ENCODE measurements at regions not wholly inside any gene's neighbourhood (a gene's known extent, or its start where the extent isn't known, plus 50 kb on each side); places are given as distances from the start of the nearest gene placed in this dataset.
A peak's percentile ranks its signal among the peaks of the same experiment; 100 is the strongest.

- DNase-seq, result no peak
Observed at GRCh38 chr6:165819394-165819793, 156.4 kb upstream of the PDE10A start.

- no peak for DNase-seq
Observed at GRCh38 chr6:165818200-165818599, 155.2 kb upstream of the PDE10A start.

- DNase-seq, result no peak
Observed at GRCh38 chr6:165817771-165818170, 154.7 kb upstream of the PDE10A start.

- DNase-seq, result no peak
Observed at GRCh38 chr6:165817148-165817547, 154.1 kb upstream of the PDE10A start.

- DNase-seq, result no peak
Observed at GRCh38 chr6:165814679-165815078, 151.6 kb upstream of the PDE10A start.

GRCh38 chr6:165811512-165811911 lies 148.5 kb upstream of the PDE10A start:
- DNase-seq, result no peak

GRCh38 chr6:165808021-165808420 lies 145.0 kb upstream of the PDE10A start:
- DNase-seq, result no peak

GRCh38 chr6:165807249-165807960 lies 144.4 kb upstream of the PDE10A start:
- DNase-seq, result no peak

GRCh38 chr6:165806126-165806810 lies 143.2 kb upstream of the PDE10A start:
- no peak for DNase-seq

GRCh38 chr6:165805636-165806035 lies 142.6 kb upstream of the PDE10A start:
- no peak for DNase-seq

GRCh38 chr6:165805067-165805555 lies 142.1 kb upstream of the PDE10A start:
- no peak for DNase-seq

- no peak for DNase-seq
Observed at GRCh38 chr6:165804331-165805066, 141.5 kb upstream of the PDE10A start.

GRCh38 chr6:165800337-165800736 lies 137.3 kb upstream of the PDE10A start:
- no peak for DNase-seq

- peak; percentile 29 for DNase-seq
Observed at GRCh38 chr6:165799391-165800153, 136.5 kb upstream of the PDE10A start.

- DNase-seq, result no peak
Observed at GRCh38 chr6:165798991-165799390, 135.9 kb upstream of the PDE10A start.

GRCh38 chr6:165794179-165794601 lies 131.1 kb upstream of the PDE10A start:
- DNase-seq, result no peak

- no peak for DNase-seq
Observed at GRCh38 chr6:165793287-165793825, 130.3 kb upstream of the PDE10A start.

- DNase-seq, result no peak
Observed at GRCh38 chr6:165791876-165792437, 128.9 kb upstream of the PDE10A start.

GRCh38 chr6:165791306-165791705 lies 128.3 kb upstream of the PDE10A start:
- no peak for DNase-seq

- no peak for DNase-seq
Observed at GRCh38 chr6:165782812-165783211, 119.8 kb upstream of the PDE10A start.

GRCh38 chr6:165782134-165782533 lies 119.1 kb upstream of the PDE10A start:
- no peak for DNase-seq

- DNase-seq, result no peak
Observed at GRCh38 chr6:165777680-165778079, 114.6 kb upstream of the PDE10A start.

Measured in fibroblast of skin of scalp (primary cell).